ENCODE measurements at regions not wholly inside any gene's neighbourhood (a gene's known extent, or its start where the extent isn't known, plus 50 kb on each side); places are given as distances from the start of the nearest gene placed in this dataset.

DNA sequence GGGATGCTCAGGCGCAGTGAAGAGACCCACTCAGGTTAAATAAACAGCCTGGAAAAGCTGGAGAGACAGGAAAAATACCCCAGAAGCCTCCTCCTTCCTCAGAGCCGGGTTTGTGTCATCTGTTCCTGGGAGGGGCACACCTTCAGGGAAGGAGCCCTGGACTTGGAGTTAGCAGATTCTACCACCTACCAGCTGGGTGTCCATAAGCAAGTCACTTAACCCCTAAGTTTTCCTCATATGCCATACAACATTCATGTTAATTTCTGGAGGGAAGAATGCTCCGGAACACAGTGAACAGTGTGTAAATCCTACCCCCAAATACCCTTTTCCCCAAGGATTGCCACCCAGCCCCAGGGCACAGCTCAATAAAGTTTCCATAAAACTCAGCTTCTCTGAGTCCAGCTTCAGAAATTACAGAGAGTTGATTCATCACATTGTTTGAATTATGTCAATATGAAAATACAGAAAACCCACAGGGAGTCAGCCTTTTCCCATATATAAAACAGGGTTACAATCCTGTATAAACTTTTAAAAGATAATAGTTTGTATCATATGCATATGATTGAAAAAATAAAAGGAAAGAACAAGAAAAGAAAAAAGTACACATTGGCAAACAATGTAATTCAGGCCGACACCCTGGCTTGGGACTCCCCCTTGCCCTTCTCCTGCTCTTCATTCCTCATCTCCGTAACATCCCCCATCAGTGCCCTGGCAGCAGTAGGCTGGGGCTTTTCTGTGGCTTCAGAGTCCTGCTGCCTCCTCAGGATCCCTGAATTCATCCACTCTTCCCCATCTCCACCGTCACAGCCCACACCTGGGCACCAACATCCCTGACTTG is 291.8 kb upstream of the USP24 start:
- no peaks in the 10 kb centered on the region for H3K36me3 ChIP-seq

DNA sequence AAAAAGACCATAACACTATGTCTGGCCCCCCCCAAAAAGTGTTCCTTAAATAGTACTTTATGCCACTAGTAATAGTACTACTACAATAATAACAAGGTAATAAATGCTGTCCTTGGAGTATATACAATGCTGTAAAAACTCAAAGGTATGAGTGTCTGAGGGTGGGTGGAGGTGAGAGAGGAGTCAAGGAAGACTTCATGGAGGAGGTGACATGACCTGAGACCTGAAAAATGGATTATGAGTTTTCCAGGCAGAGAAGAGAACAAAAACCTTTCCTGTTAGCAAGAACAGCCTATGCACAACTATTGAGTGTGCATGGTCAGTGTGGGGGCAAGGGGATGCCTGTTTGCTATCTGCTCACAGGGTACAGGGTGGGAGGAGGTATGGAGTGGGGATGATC is 290.2 kb upstream of the USP24 start:
- no peaks in the 10 kb centered on the region for H3K4me1 ChIP-seq
- no peaks in the 10 kb centered on the region for H3K27me3 ChIP-seq
- H3K36me3 ChIP-seq: no peaks in the 10 kb centered on the region
- no peak for DNase-seq
- TF ChIP-seq CTCF (IDR thresholded peaks at IDR 0.05; ENCODE audit: low read depth, low read length): no peak
- no peaks in the 10 kb centered on the region for H3K9me3 ChIP-seq
- H3K4me3 ChIP-seq (ENCODE audit: low read depth, low read length): no peak overlapping the region

More for the DNA sequence above, 291.8 kb upstream of the USP24 start:
- no peaks in the 10 kb centered on the region for H3K4me1 ChIP-seq
- no peak overlapping the region for H3K4me3 ChIP-seq (ENCODE audit: low read depth, low read length)
- H3K27me3 ChIP-seq: no peaks in the 10 kb centered on the region
- H3K9me3 ChIP-seq: no peaks in the 10 kb centered on the region
- no peak for DNase-seq
- no peak for TF ChIP-seq CTCF (IDR thresholded peaks at IDR 0.05; ENCODE audit: low read depth, low read length)

GRCh38 chr1:55504306-55504731 is 289.2 kb upstream of the USP24 start:
- no peak for DNase-seq
- no peak overlapping the region for H3K4me3 ChIP-seq (ENCODE audit: low read depth, low read length)
- no peaks in the 10 kb centered on the region for H3K9me3 ChIP-seq
- H3K4me1 ChIP-seq: no peaks in the 10 kb centered on the region
- TF ChIP-seq CTCF (IDR thresholded peaks at IDR 0.05; ENCODE audit: low read depth, low read length): no peak
- H3K27me3 ChIP-seq: no peaks in the 10 kb centered on the region
- H3K36me3 ChIP-seq: no peaks in the 10 kb centered on the region

DNA sequence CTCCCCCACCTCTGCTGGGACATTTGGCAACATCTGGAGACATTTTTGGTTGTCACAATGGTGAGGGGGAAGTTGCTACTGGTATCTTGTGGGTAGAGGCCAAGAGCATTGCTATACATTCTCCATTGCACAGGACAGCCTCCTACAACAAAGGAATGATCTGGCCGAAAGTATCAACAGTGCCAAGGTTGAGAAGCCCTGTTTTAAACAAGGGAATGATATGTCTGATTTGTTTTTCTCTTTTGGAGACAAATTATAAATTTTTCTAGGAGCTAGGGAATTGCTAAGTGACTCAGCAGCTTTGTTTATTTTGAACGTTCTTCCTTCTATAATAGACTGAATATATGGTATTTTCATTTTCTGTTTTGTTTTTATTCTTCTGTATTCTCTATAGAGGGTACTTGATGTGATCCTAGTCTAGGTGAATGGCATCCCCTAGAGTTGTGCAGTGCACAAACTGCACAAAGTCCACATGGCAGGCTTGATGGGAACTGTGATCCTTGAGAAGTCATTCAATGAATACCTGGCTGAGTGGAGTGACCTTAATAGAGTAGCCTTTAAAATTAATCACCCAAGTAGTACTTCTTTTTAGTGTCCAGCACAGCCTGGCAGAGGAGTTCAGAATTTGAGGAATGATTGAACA is 288.6 kb upstream of the USP24 start:
- TF ChIP-seq CTCF (IDR thresholded peaks at IDR 0.05; ENCODE audit: low read depth, low read length): no peak
- Histone ChIP-seq H3K27me3 (no peaks in the 10 kb centered on the region), H3K4me3 (ENCODE audit: low read depth, low read length) (no peak overlapping the region), H3K9me3 (no peaks in the 10 kb centered on the region), H3K36me3 (no peaks in the 10 kb centered on the region), H3K4me1 (no peaks in the 10 kb centered on the region)
- DNase-seq: no peak

GRCh38 chr1:55500601-55501000 is 285.4 kb upstream of the USP24 start:
- Histone ChIP-seq H3K36me3 (no peaks in the 10 kb centered on the region), H3K4me3 (ENCODE audit: low read depth, low read length) (no peak overlapping the region), H3K4me1 (no peaks in the 10 kb centered on the region), H3K27me3 (no peaks in the 10 kb centered on the region), H3K9me3 (no peaks in the 10 kb centered on the region)
- no peak for TF ChIP-seq CTCF (IDR thresholded peaks at IDR 0.05; ENCODE audit: low read depth, low read length)
- DNase-seq: no peak

DNA sequence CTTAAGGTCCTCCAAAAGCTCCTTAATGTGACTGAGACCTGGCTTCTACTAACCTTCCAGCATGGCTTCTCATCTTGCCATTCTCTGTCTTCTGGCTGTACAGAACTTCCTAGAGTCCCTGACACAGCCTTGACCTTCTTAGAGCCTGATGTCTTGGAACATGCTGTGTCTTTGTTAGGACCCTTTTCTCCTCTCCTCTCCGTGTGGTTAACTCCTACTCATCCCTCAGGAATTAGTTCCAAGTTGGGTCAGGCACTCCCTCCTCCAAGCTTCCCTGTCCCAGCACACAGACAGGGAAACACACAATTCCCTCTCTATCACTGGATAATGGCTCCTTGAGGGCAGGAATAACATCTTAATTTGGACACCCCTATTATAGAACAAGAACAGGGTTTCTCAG is 275.4 kb upstream of the USP24 start:
- Histone ChIP-seq H3K9me3 (no peaks in the 10 kb centered on the region), H3K27me3 (no peaks in the 10 kb centered on the region), H3K4me3 (ENCODE audit: low read depth, low read length) (no peak overlapping the region), H3K4me1 (no peaks in the 10 kb centered on the region), H3K36me3 (no peaks in the 10 kb centered on the region)
- no peak for DNase-seq
- TF ChIP-seq CTCF (IDR thresholded peaks at IDR 0.05; ENCODE audit: low read depth, low read length): no peak
